ENCODE measurements at regions not wholly inside any gene's neighbourhood (a gene's known extent, or its start where the extent isn't known, plus 50 kb on each side); places are given as distances from the start of the nearest gene placed in this dataset.

GRCh38 chr4:65195002-65195401 is 475.3 kb downstream of the EPHA5 start:
- DNase-seq (ENCODE audit: low read depth in 1 of 2, low spot score in 2 of 2) = no peak
- Histone ChIP-seq H4K5ac (ENCODE audit: insufficient read length, low read depth, low read length) (no peak overlapping the region), H4K91ac (replicated peaks; ENCODE audit: insufficient read length, low read length) (no peak overlapping the region), H3K56ac (replicated peaks; ENCODE audit: insufficient read length, low read depth, low read length) (no peak overlapping the region), H3K9me3 (ENCODE audit: insufficient read depth in 2 of 2, low read depth in 1 of 2, low read length in 1 of 2) (no peaks in the 10 kb centered on the region; a peak in 1 of 4 replicates), H2AK5ac (ENCODE audit: low read depth, low read length) (no peak overlapping the region), H3K18ac (ENCODE audit: extremely low read depth, low read length) (no peak overlapping the region), H3K23me2 (ENCODE audit: low read depth, low read length) (no peaks in the 10 kb centered on the region), H3K79me1 (ENCODE audit: low read depth, low read length) (no peaks in the 10 kb centered on the region), H3K79me2 (ENCODE audit: control insufficient read depth in 1 of 2, insufficient read depth in 2 of 2, low read length in 2 of 2) (no peaks in the 10 kb centered on the region), H3K14ac (ENCODE audit: insufficient read length) (no peak overlapping the region), H3K23ac (ENCODE audit: insufficient read length) (no peak overlapping the region), H3K4ac (replicated peaks; ENCODE audit: insufficient read length, low read depth, low read length) (no peak overlapping the region), H3K36me3 (ENCODE audit: control insufficient read depth in 2 of 4, insufficient read depth in 4 of 4, low read length in 3 of 4) (no peaks in the 10 kb centered on the region), H3K4me3 (ENCODE audit: extremely low read depth in 1 of 4, insufficient read depth in 2 of 4, low read depth in 3 of 4, low read length in 4 of 4) (no peak overlapping the region), H2BK20ac (ENCODE audit: low read length) (no peak overlapping the region), H2BK15ac (ENCODE audit: low read length) (no peak overlapping the region), H2BK5ac (ENCODE audit: low read depth, low read length) (no peak overlapping the region), H3K4me2 (ENCODE audit: insufficient read depth in 1 of 2, low read depth in 2 of 2, low read length in 2 of 2) (no peak overlapping the region), H3K9ac (replicated peaks in 1 of 4; ENCODE audit: extremely low read depth in 1 of 4, low read depth in 3 of 4, low read length in 3 of 4) (no peak overlapping the region), H4K8ac (ENCODE audit: extremely low read depth, insufficient read depth, low read length) (no peak overlapping the region), H3K27ac (ENCODE audit: low read depth, low read length) (no peak overlapping the region), H2BK120ac (replicated peaks; ENCODE audit: low read depth, low read length) (no peak overlapping the region), H2BK12ac (ENCODE audit: low read depth, low read length) (no peak overlapping the region), H2AFZ (ENCODE audit: low read length) (no peak overlapping the region), H4K20me1 (replicated peaks in 1 of 2; ENCODE audit: control insufficient read depth in 1 of 2, insufficient read depth in 2 of 2, low read length in 2 of 2) (no peaks in the 10 kb centered on the region), H3K27me3 (replicated peaks in 1 of 4; ENCODE audit: control insufficient read depth in 3 of 4, extremely low read depth in 1 of 4, insufficient read depth in 3 of 4, low read length in 3 of 4) (no peaks in the 10 kb centered on the region), H3K4me1 (replicated peaks in 1 of 4; ENCODE audit: control insufficient read depth in 3 of 4, insufficient read depth in 4 of 4, low read length in 3 of 4) (no peaks in the 10 kb centered on the region)
- CTCF ChIA-PET (ENCODE audit: partially characterized antibody) = interaction anchor here (1.1 kb wide), 2 partner anchors 9 to 147 kb away, joined by 3 read pairs; no protein-coding TSS in a partner anchor
- no peak for FAIRE-seq
- POLR2A ChIA-PET (ENCODE audit: partially characterized antibody) = no interaction called here
- 100% methylated on average over 2 of the region's 2 CpGs; no CpG with 5 or more reads in 1 of the 2 experiments for WGBS, 2 experiments (ENCODE audit: extremely low coverage in 1 of 2, insufficient coverage in 1 of 2, insufficient read length in 1 of 2, insufficient replicate concordance in 2 of 2, low coverage in 1 of 2, low lambda C conversion rate in 2 of 2, missing lambda C conversion rate in 1 of 2)
- no peak for TF ChIP-seq EGR1 (IDR thresholded peaks at IDR 0.05; ENCODE audit: borderline replicate concordance, low read depth, low read length)
- no peak for TF ChIP-seq SAP30 (IDR thresholded peaks at IDR 0.05; ENCODE audit: insufficient read depth, insufficient replicate concordance, low read length)
- TF ChIP-seq SRF (IDR thresholded peaks at IDR 0.05; ENCODE audit: low read depth, low read length) = no peak
- TF ChIP-seq PHF8 (conservative IDR thresholded peaks at IDR 0.05; ENCODE audit: low read depth, low read length) = no peak
- TF ChIP-seq CHD2 (IDR thresholded peaks at IDR 0.05; ENCODE audit: low read length) = no peak
- TF ChIP-seq RFX5 (IDR thresholded peaks at IDR 0.05; ENCODE audit: borderline replicate concordance, low read depth, low read length) = no peak
- TF ChIP-seq POLR2A (IDR thresholded peaks at IDR 0.05; ENCODE audit: control extremely low read depth in 1 of 2, low read depth in 2 of 2, low read length in 2 of 2) = no peak
- no peak for TF ChIP-seq ATF3 (IDR thresholded peaks at IDR 0.05; ENCODE audit: insufficient read depth, low read depth, low read length)
- TF ChIP-seq CREB1 (IDR thresholded peaks at IDR 0.05) = no peak
- no peak for TF ChIP-seq ATF2 (IDR thresholded peaks at IDR 0.05; ENCODE audit: low read length)
- TF ChIP-seq, protein P1, sequence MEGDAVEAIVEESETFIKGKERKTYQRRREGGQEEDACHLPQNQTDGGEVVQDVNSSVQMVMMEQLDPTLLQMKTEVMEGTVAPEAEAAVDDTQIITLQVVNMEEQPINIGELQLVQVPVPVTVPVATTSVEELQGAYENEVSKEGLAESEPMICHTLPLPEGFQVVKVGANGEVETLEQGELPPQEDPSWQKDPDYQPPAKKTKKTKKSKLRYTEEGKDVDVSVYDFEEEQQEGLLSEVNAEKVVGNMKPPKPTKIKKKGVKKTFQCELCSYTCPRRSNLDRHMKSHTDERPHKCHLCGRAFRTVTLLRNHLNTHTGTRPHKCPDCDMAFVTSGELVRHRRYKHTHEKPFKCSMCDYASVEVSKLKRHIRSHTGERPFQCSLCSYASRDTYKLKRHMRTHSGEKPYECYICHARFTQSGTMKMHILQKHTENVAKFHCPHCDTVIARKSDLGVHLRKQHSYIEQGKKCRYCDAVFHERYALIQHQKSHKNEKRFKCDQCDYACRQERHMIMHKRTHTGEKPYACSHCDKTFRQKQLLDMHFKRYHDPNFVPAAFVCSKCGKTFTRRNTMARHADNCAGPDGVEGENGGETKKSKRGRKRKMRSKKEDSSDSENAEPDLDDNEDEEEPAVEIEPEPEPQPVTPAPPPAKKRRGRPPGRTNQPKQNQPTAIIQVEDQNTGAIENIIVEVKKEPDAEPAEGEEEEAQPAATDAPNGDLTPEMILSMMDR (IDR thresholded peaks at IDR 0.05; ENCODE audit: control extremely low read depth in 1 of 3, insufficient read depth in 1 of 3, low read depth in 1 of 3, low read length in 3 of 3) = no peak
